NT2/D1 (cell line): ENCODE measurements at regions not wholly inside any gene's neighbourhood (a gene's known extent, or its start where the extent isn't known, plus 50 kb on each side); places are given as distances from the start of the nearest gene placed in this dataset.

Experiments used
- SUZ12 ChIP-seq: IDR thresholded peaks from 2 replicates; pipeline ENCODE4 v1.6.1; 2011; ENCODE audit not compliant: insufficient read length, insufficient read depth; ENCODE audit errors: extremely low read depth
- YY1 ChIP-seq: IDR thresholded peaks from 2 replicates; pipeline ENCODE4 v1.6.1; 2011; ENCODE audit not compliant: insufficient read length, insufficient read depth
- ZNF274 ChIP-seq: IDR thresholded peaks from 2 replicates; pipeline ENCODE4 v1.6.1; 2011; ENCODE audit warnings: mild to moderate bottlenecking, low read depth, low read length

GRCh38 chr3:40639006-40639405, 114.2 kb downstream of the ZNF621 start:
- TF ChIP-seq SUZ12, result no peak
- no peak for TF ChIP-seq YY1
- no peak for TF ChIP-seq ZNF274
